H1 (cell line): ENCODE measurements at regions not wholly inside any gene's neighbourhood (a gene's known extent, or its start where the extent isn't known, plus 50 kb on each side); places are given as distances from the start of the nearest gene placed in this dataset.

Experiments used
- CHD1 ChIP-seq: IDR thresholded peaks from 2 replicates; pipeline ENCODE4 v1.6.1; 2012; ENCODE audit warnings: low read depth, low read length, improper control_type of control experiment
- CHD7 ChIP-seq: fragments of 300-600 bp; sonication (generic); IDR thresholded peaks from 2 replicates; pipeline ENCODE4 v1.7.1; 2012; ENCODE audit warnings: low read length, moderate library complexity, mild to moderate bottlenecking, inconsistent platforms; ENCODE audit not compliant: insufficient replicate concordance
- GABPA ChIP-seq: IDR thresholded peaks from 2 replicates; pipeline ENCODE4 v1.6.1; 2011; ENCODE audit warnings: mild to moderate bottlenecking, low read length, moderate library complexity, borderline replicate concordance; ENCODE audit not compliant: insufficient read depth
- NRF1 ChIP-seq: IDR thresholded peaks from 2 replicates; pipeline ENCODE4 v1.6.1; 2011; ENCODE audit warnings: mild to moderate bottlenecking, low read depth, low read length, improper control_type of control experiment
- RBBP5 ChIP-seq: IDR thresholded peaks from 2 replicates; pipeline ENCODE4 v1.7.1; 2012; ENCODE audit warnings: low read depth, mild to moderate bottlenecking, inconsistent platforms, low read length, moderate library complexity, borderline replicate concordance
- SP1 ChIP-seq: IDR thresholded peaks from 2 replicates; pipeline ENCODE4 v1.6.1; 2011; ENCODE audit warnings: low read depth, low read length
- TF ChIP-seq, protein P1 (sequence below), 3 experiments: IDR thresholded peaks; 1 replicate in 2 of 3; 2 replicates in 1 of 3; pipeline versions ENCODE4 v1.5.1 to v1.6.1; 2011; ENCODE audit warnings: low read length in 3 of 3, mild to moderate bottlenecking in 3 of 3, inconsistent platforms in 2 of 3, low read depth in 1 of 3, moderate library complexity in 1 of 3; ENCODE audit not compliant: insufficient read depth in 1 of 3; ENCODE audit errors: control extremely low read depth in 1 of 3
- TF ChIP-seq, protein P2 (sequence below): IDR thresholded peaks from 2 replicates; pipeline ENCODE4 v1.6.1; 2011; ENCODE audit warnings: low read length, improper control_type of control experiment

DNA sequence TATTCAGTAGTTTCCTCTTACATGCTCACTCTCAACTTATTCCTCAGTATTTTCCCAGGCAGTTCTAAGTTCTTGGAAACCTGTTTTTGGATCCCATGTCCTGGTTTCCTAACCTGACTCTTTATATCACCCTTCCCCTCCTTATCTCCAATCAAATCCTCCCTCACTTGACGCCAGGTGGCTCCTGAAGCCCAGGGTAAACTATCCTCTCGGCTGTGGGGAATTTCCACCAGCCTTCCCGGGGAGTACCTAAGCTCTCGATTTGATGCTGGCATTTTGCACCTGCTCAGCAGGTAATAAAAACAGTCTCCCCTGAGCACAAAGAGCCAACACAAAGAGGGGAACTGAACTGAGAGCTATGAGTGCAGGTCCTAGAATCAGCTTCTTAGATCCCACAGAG is 538.0 kb downstream of the SLC4A3 start (continued):
- TF ChIP-seq CHD7 (no peak), SP1 (0 out of 2 replicates have a peak, but pooled peaks have one; percentile 60), CHD1 (no peak), NRF1 (no peak), GABPA (no peak), RBBP5 (no peak)
- TF ChIP-seq, protein P1, sequence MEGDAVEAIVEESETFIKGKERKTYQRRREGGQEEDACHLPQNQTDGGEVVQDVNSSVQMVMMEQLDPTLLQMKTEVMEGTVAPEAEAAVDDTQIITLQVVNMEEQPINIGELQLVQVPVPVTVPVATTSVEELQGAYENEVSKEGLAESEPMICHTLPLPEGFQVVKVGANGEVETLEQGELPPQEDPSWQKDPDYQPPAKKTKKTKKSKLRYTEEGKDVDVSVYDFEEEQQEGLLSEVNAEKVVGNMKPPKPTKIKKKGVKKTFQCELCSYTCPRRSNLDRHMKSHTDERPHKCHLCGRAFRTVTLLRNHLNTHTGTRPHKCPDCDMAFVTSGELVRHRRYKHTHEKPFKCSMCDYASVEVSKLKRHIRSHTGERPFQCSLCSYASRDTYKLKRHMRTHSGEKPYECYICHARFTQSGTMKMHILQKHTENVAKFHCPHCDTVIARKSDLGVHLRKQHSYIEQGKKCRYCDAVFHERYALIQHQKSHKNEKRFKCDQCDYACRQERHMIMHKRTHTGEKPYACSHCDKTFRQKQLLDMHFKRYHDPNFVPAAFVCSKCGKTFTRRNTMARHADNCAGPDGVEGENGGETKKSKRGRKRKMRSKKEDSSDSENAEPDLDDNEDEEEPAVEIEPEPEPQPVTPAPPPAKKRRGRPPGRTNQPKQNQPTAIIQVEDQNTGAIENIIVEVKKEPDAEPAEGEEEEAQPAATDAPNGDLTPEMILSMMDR (IDR thresholded peaks at IDR 0.05; ENCODE audit: control extremely low read depth in 1 of 3, insufficient read depth in 1 of 3, low read depth in 1 of 3, low read length in 3 of 3) = peak; percentile 12 to 54 (median 52)
- TF ChIP-seq, protein P2, sequence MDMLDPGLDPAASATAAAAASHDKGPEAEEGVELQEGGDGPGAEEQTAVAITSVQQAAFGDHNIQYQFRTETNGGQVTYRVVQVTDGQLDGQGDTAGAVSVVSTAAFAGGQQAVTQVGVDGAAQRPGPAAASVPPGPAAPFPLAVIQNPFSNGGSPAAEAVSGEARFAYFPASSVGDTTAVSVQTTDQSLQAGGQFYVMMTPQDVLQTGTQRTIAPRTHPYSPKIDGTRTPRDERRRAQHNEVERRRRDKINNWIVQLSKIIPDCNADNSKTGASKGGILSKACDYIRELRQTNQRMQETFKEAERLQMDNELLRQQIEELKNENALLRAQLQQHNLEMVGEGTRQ = no peak
